Esophagus muscularis mucosa (tissue), 4 donors: ENCODE measurements at regions not wholly inside any gene's neighbourhood (a gene's known extent, or its start where the extent isn't known, plus 50 kb on each side); places are given as distances from the start of the nearest gene placed in this dataset.
A peak's percentile ranks its signal among the peaks of the same experiment; 100 is the strongest.

Source experiments
- DNase-seq: peaks from one replicate; pipeline ENCODE4 v3.0.0-alpha.2; 2017; ENCODE audit errors: extremely low spot score
- H3K27ac ChIP-seq, 4 donors: fragments of 200-600 bp; sonication (generic); replicated peaks in 1 of 4; 1 replicate in 3 of 4; 2 replicates in 1 of 4; pipeline ENCODE4 v1.5.1; 2016 to 2019; ENCODE audit warnings: mild to moderate bottlenecking in 1 of 4
- H3K27me3 ChIP-seq, 4 donors: fragments of 200-600 bp; sonication (generic); one replicate each; pipeline versions ENCODE4 v1.5.1 to v1.6.0; 2016 to 2019
- H3K36me3 ChIP-seq, 4 donors: fragments of 200-600 bp; sonication (generic); one replicate each; pipeline ENCODE4 v1.5.1; 2016 to 2019
- H3K4me1 ChIP-seq, 4 donors: fragments of 200-600 bp; sonication (generic); one replicate each; pipeline ENCODE4 v1.5.1; 2016 to 2019
- H3K4me3 ChIP-seq, 4 donors: fragments of 200-600 bp; sonication (generic); 1 replicate in 2 of 4; 2 replicates in 2 of 4; pipeline ENCODE4 v1.5.1; 2016 to 2019; ENCODE audit warnings: mild to moderate bottlenecking in 4 of 4, moderate library complexity in 1 of 4
- H3K9me3 ChIP-seq, 4 donors: fragments of 200-600 bp; sonication (generic); 1 replicate in 3 of 4; 2 replicates in 1 of 4; pipeline ENCODE4 v1.5.1; 2016 to 2019
- EP300 ChIP-seq: sonication (generic); formaldehyde crosslinking; IDR thresholded peaks from one replicate; pipeline ENCODE4 v1.6.1; 2017; ENCODE audit warnings: antibody characterized with exemption
- POLR2A ChIP-seq: fragments of 450-650 bp; IDR thresholded peaks from one replicate; pipeline ENCODE4 v1.6.1; 2017; ENCODE audit warnings: antibody characterized with exemption, moderate library complexity, mild to moderate bottlenecking, low read depth
- POLR2AphosphoS5 ChIP-seq, 2 donors: sonication (generic); formaldehyde crosslinking; IDR thresholded peaks; one replicate each; pipeline ENCODE4 v1.6.1; 2017; ENCODE audit warnings: antibody characterized with exemption in 2 of 2
- WGBS: methylation state at CpG from one replicate; pipeline ENCODE4 v1.1.5; 2018; 5-methylcytosine and 5-hydroxymethylcytosine counted together
- intact Hi-C: fragments of 100-400 bp; cut with DNase I; formaldehyde crosslinking; loops from one replicate; pipeline ENCODE4 v1.15.1; 2023
- TF ChIP-seq, protein P1 (sequence below), 3 experiments: fragments of 200-600 bp in 2 of 3; fragments of 450-650 bp in 1 of 3; sonication (generic) in 2 of 3; IDR thresholded peaks; one replicate each; pipeline ENCODE4 v1.5.1; 2017 to 2019; ENCODE audit warnings: antibody characterized with exemption in 3 of 3, mild to moderate bottlenecking in 2 of 3, moderate library complexity in 1 of 3

DNA sequence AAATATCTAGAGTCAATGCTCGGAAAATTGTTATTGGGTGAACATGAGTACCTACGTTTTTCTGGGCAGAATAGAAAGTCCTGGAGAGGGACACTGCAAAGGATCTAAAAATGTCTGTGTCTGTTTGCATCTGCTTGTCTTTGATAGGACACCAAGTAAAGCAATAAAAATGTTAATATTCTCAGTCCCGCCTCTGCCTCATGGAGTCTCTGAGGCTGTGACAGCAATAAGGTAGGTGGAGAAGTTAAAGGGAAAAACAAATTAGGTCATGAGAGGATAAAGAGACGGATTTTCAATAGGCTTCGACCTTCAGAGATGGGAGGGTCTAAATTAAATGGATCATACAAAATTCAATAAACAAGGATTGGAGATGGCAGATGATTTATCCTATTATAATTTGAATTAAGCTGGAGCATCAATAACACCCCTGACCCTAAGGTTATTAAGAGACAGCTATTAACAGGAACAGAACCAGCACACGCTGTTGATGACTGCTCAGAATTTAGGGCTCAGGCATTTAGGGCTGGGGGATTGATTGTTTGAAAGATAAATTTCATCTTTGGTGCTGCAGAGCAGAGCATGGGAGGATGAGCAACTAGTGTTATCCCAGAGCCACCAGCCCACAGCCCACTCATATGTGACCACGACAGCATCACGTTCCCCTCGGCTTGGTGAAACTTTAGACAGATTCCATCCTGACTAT is 620.3 kb upstream of the CDH4 start:
- no peak for DNase-seq
- intact Hi-C loops, result no loop called here
- no peaks in the 10 kb centered on the region for H3K36me3 ChIP-seq
- TF ChIP-seq POLR2AphosphoS5 (IDR thresholded peaks at IDR 0.05) (no peak), POLR2A (no peak), EP300 (no peak)
- TF ChIP-seq, protein P1, sequence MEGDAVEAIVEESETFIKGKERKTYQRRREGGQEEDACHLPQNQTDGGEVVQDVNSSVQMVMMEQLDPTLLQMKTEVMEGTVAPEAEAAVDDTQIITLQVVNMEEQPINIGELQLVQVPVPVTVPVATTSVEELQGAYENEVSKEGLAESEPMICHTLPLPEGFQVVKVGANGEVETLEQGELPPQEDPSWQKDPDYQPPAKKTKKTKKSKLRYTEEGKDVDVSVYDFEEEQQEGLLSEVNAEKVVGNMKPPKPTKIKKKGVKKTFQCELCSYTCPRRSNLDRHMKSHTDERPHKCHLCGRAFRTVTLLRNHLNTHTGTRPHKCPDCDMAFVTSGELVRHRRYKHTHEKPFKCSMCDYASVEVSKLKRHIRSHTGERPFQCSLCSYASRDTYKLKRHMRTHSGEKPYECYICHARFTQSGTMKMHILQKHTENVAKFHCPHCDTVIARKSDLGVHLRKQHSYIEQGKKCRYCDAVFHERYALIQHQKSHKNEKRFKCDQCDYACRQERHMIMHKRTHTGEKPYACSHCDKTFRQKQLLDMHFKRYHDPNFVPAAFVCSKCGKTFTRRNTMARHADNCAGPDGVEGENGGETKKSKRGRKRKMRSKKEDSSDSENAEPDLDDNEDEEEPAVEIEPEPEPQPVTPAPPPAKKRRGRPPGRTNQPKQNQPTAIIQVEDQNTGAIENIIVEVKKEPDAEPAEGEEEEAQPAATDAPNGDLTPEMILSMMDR (IDR thresholded peaks at IDR 0.05), result no peak
- no peaks in the 10 kb centered on the region for H3K9me3 ChIP-seq
- no peaks in the 10 kb centered on the region for H3K27me3 ChIP-seq
- H3K27ac ChIP-seq, result no peak overlapping the region
- H3K4me1 ChIP-seq, result no peaks in the 10 kb centered on the region
- WGBS, result 75% methylated on average over 9 of the region's 9 CpGs
- H3K4me3 ChIP-seq, result no peak overlapping the region

DNA sequence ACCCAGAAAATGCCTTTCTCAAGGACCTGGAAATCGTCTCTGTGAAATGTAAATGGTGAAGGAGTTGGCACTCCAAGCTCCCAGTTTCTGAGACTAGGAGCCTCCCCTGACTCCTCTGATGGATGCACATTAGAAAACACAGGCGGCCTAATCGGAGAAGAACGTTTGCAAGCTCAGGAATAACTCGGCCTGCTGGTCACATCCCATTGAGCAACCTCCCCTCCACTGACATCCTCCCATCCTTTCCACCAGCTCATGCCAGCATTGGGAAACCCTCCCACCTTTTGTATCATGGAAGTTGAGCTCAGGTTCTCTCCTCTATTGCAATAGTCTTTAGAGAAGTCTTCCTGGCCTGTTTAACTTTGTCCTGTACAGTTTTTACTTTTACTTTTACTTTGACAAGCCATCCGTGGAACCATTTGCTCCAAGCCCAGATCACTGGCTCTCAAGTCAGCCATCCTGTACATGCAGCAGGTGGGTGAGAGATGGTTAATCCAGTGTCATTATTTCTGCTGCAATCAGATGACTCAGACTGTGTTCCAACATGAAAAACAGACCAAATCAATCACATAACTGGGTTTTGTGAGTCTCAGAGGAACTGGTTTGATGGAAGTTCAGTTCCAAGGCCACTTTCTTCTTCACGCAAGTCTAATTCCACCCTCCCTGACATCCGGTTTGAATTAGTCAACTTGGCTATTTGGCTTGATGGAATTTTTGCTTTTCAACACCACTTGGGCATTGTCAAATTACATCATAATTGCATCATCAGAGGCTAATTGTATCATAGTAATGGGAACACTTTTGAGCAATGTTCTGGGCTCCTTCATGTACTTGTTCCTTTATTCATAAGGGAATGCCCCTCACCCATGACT is 619.4 kb upstream of the CDH4 start:
- intact Hi-C loops, result no loop called here
- DNase-seq, result no peak
- Histone ChIP-seq H3K4me1 (no peaks in the 10 kb centered on the region), H3K27me3 (no peaks in the 10 kb centered on the region), H3K9me3 (no peaks in the 10 kb centered on the region), H3K36me3 (no peaks in the 10 kb centered on the region), H3K27ac (no peak overlapping the region), H3K4me3 (no peak overlapping the region)
- TF ChIP-seq POLR2A (no peak), EP300 (no peak), POLR2AphosphoS5 (IDR thresholded peaks at IDR 0.05) (peak in 1 of 2 donors; percentile 37)
- TF ChIP-seq, protein P1 (IDR thresholded peaks at IDR 0.05), result no peak
- WGBS, result 60% methylated on average over 8 of the region's 8 CpGs

DNA sequence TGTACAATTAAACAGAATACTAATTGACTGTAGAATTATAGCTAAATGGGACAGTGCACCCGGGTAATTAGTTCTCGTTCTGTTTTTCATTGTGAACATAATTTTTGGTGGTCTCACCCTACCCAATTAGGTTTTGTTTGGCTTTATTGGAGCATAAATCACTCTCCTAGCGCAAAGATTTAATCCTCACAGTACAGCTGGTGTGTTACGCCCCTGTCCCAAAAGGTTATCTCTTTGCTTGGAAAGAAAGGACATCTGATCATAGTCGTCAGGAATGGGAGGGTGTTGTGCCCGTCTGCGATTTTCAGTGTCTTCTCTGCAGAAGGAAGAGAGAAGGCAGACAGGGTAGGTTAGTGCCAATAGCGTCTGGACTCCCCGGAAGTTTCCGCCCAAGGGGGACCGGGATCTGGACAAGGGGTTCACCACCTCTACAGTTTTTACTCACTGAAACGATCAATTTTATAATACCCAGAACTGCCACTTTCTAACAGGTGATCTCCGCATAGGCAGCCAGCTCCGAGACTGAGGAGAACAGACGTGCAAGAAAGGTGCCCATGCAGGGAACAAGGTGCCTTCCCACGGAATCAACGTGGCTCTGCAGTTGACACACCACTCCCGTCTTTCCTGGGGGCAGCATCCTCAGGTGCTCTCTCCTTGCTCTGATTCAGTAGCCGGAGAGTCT is 617.4 kb upstream of the CDH4 start:
- H3K27me3 ChIP-seq, result no peaks in the 10 kb centered on the region
- intact Hi-C loops, result no loop called here
- DNase-seq, result no peak
- H3K4me3 ChIP-seq, result no peak overlapping the region
- no peaks in the 10 kb centered on the region for H3K9me3 ChIP-seq
- TF ChIP-seq POLR2A (no peak), POLR2AphosphoS5 (IDR thresholded peaks at IDR 0.05) (no peak), EP300 (no peak)
- TF ChIP-seq, protein P1 (IDR thresholded peaks at IDR 0.05), result no peak
- H3K36me3 ChIP-seq, result no peaks in the 10 kb centered on the region
- no peaks in the 10 kb centered on the region for H3K4me1 ChIP-seq
- H3K27ac ChIP-seq, result no peak overlapping the region
- 81% methylated on average over 19 of the region's 19 CpGs for WGBS

DNA sequence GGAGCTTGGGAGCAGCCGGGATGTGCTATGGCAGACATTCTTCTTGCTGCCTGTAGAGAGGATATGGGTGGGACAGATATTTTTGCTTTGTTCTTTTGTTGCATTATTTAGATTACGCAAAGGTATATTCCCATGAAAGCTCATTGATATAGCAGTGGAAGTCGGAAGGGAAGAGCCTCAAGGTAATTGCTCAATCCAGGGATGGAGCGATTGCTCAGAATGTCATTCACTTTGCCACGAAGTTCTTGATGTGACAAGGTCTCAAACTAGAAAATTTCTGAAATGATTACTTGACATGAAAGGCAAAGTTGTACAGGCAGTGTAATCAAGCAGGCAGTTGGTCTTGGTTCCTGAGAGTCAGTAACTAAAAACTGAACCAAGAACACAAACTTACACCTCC is 615.6 kb upstream of the CDH4 start:
- Histone ChIP-seq H3K4me3 (no peak overlapping the region), H3K27ac (no peak overlapping the region), H3K4me1 (no peaks in the 10 kb centered on the region), H3K9me3 (no peaks in the 10 kb centered on the region), H3K27me3 (no peaks in the 10 kb centered on the region), H3K36me3 (no peaks in the 10 kb centered on the region)
- TF ChIP-seq POLR2AphosphoS5 (IDR thresholded peaks at IDR 0.05), result no peak
- TF ChIP-seq, protein P1 (IDR thresholded peaks at IDR 0.05), result no peak
- no peak for TF ChIP-seq EP300
- no peak for TF ChIP-seq POLR2A
- DNase-seq, result no peak
- 93% methylated on average over 5 of the region's 5 CpGs for WGBS
- intact Hi-C loops, result no loop called here
